ENCODE measurements at regions not wholly inside any gene's neighbourhood (a gene's known extent, or its start where the extent isn't known, plus 50 kb on each side); places are given as distances from the start of the nearest gene placed in this dataset.
"Not testable (repeated sequence)": the region's sequence is repeated elsewhere in the genome, so short reads cannot be mapped to it uniquely, and the experiment has no call there.

GRCh38 chr3:165920984-165921383 lies 83.8 kb upstream of the BCHE start:
- ChIA-PET CTCF (no interaction called here), POLR2A (no interaction called here)
- Histone ChIP-seq H3K9me3 (ENCODE audit: control insufficient read depth, insufficient read depth, low read length) (peaks cover 15% of the 10 kb centered on the region), H3K27me3 (ENCODE audit: control insufficient read depth, insufficient read depth, low read length) (no peaks in the 10 kb centered on the region), H3K27ac (ENCODE audit: low read depth, low read length) (no peak overlapping the region), H3K4me3 (ENCODE audit: low read depth, low read length) (no peak overlapping the region)
- TF ChIP-seq CTCF (IDR thresholded peaks at IDR 0.05; ENCODE audit: low read depth, low read length): no peak
- DNase-seq (ENCODE audit: low read depth, low spot score): no peak

- ChIA-PET POLR2A (no interaction called here), CTCF (no interaction called here)
Measured at GRCh38 chr3:165919284-165919683, 82.1 kb upstream of the BCHE start.

GRCh38 chr3:165918657-165918979 lies 81.4 kb upstream of the BCHE start:
- Histone ChIP-seq H3K4me3 (ENCODE audit: low read depth, low read length) (no peak overlapping the region), H3K27ac (ENCODE audit: low read depth, low read length) (no peak overlapping the region), H3K9me3 (ENCODE audit: control insufficient read depth, insufficient read depth, low read length) (peaks cover 8% of the 10 kb centered on the region), H3K27me3 (ENCODE audit: control insufficient read depth, insufficient read depth, low read length) (no peaks in the 10 kb centered on the region)
- no peak for TF ChIP-seq CTCF (IDR thresholded peaks at IDR 0.05; ENCODE audit: low read depth, low read length)
- DNase-seq (ENCODE audit: low read depth, low spot score): no peak
- ChIA-PET CTCF (no interaction called here), POLR2A (no interaction called here)

More at GRCh38 chr3:165919284-165919683, 82.1 kb upstream of the BCHE start:
- no peak overlapping the region for H3K4me3 ChIP-seq (ENCODE audit: low read depth, low read length)
- peaks cover 11% of the 10 kb centered on the region for H3K9me3 ChIP-seq (ENCODE audit: control insufficient read depth, insufficient read depth, low read length)
- H3K27me3 ChIP-seq (ENCODE audit: control insufficient read depth, insufficient read depth, low read length): no peaks in the 10 kb centered on the region
- H3K27ac ChIP-seq (ENCODE audit: low read depth, low read length): no peak overlapping the region
- no peak for TF ChIP-seq CTCF (IDR thresholded peaks at IDR 0.05; ENCODE audit: low read depth, low read length)
- DNase-seq (ENCODE audit: low read depth, low spot score): no peak

GRCh38 chr3:165917938-165918656 lies 80.9 kb upstream of the BCHE start:
- POLR2A ChIA-PET; CTCF ChIA-PET; DNase-seq (ENCODE audit: low read depth, low spot score); H3K9me3 ChIP-seq (ENCODE audit: control insufficient read depth, insufficient read depth, low read length); H3K4me3 ChIP-seq (ENCODE audit: low read depth, low read length); H3K27me3 ChIP-seq (ENCODE audit: control insufficient read depth, insufficient read depth, low read length); H3K27ac ChIP-seq (ENCODE audit: low read depth, low read length): not testable (repeated sequence)

GRCh38 chr3:165915104-165915503 lies 77.9 kb upstream of the BCHE start:
- H3K27ac ChIP-seq (ENCODE audit: low read depth, low read length); CTCF ChIA-PET; H3K4me3 ChIP-seq (ENCODE audit: low read depth, low read length); H3K27me3 ChIP-seq (ENCODE audit: control insufficient read depth, insufficient read depth, low read length); H3K9me3 ChIP-seq (ENCODE audit: control insufficient read depth, insufficient read depth, low read length); POLR2A ChIA-PET; DNase-seq (ENCODE audit: low read depth, low spot score): not testable (repeated sequence)

- no peaks in the 10 kb centered on the region for H3K27me3 ChIP-seq (ENCODE audit: control insufficient read depth, insufficient read depth, low read length)
- H3K4me3 ChIP-seq (ENCODE audit: low read depth, low read length): no peak overlapping the region
- H3K27ac ChIP-seq (ENCODE audit: low read depth, low read length): no peak overlapping the region
- no peak for DNase-seq (ENCODE audit: low read depth, low spot score)
- POLR2A ChIA-PET: no interaction called here
- CTCF ChIA-PET: interaction anchor here (1.3 kb wide), 1 partner anchor 49 kb away, joined by 3 read pairs; no protein-coding TSS in a partner anchor
- no peaks in the 10 kb centered on the region; the same call in 1 of the 2 replicates for H3K9me3 ChIP-seq (ENCODE audit: control insufficient read depth, insufficient read depth, low read length)
- TF ChIP-seq CTCF (IDR thresholded peaks at IDR 0.05; ENCODE audit: low read depth, low read length): no peak
Measured at GRCh38 chr3:165903885-165904630, 66.8 kb upstream of the BCHE start.

All from AG04450 (cell line).